GM18951 (cell line): ENCODE measurements at regions not wholly inside any gene's neighbourhood (a gene's known extent, or its start where the extent isn't known, plus 50 kb on each side); places are given as distances from the start of the nearest gene placed in this dataset.

ENCODE experiments used
- POLR2A ChIP-seq: IDR thresholded peaks from 4 replicates; pipeline ENCODE4 v1.6.1; 2011; ENCODE audit warnings: mild to moderate bottlenecking; ENCODE audit not compliant: insufficient read length, insufficient read depth; ENCODE audit errors: extremely low read depth
- in situ Hi-C: fragments of 300-500 bp; cut with MboI; formaldehyde crosslinking; loops from one replicate; pipeline ENCODE4 v1.12.0; 2022; ENCODE audit warnings: low sequenced_read_pairs, mixed read lengths, inconsistent platforms; ENCODE audit not compliant: unreplicated experiment

DNA sequence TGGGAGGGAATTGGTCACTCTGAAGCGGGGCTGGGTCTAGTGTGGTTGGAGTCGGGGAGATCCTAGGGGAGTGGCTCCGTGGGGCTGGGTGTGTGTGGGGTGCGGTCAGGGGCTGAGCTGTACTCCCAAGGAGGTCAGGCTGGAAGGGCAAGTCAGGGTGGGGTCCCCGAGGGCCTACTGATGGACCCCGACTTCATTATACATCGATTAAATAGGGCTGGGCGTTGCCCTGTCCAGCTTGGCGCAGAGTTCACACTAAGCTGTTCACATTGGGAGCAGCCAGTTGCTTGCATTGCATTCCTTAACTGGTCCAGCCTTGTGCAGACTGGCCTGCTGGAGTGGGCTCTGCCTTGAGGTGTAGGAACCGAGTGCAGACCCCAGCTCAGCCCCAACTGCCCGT lies 131.2 kb downstream of the ASB1 start:
- no peak for TF ChIP-seq POLR2A
- in situ Hi-C loops, result no loop called here

DNA sequence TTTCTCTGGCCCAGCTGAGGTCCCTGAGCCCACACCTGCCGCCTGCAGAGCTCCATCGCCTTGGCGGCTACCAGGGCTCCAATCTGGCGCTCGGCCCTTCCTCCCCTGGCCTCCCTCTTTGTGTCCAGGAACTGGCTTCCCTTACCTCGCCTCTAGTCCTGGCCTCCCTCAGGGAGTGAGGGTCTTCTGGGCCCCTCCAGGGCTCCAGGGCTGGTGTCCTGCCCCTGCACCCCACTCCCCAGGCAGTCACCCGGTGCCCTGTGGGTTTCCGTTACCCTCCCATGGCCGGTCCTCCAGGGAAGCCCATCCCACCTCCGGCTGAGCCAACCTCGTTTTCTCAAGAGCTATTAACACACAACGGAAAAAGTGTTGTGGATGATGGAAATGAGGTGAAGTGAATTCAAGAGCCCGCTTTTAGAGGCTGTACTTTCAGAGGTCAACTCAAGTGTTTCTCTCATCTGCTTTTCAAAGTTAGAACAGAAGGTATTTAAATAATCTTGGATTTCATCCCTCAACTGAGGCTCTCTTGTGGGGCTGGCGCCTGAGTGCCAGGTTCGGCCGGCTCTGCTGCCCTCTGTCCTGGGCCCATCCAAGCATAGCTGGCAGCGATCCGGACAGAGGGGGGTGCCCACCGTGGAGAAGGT lies 131.9 kb downstream of the ASB1 start:
- in situ Hi-C loops, result no loop called here
- no peak for TF ChIP-seq POLR2A

DNA sequence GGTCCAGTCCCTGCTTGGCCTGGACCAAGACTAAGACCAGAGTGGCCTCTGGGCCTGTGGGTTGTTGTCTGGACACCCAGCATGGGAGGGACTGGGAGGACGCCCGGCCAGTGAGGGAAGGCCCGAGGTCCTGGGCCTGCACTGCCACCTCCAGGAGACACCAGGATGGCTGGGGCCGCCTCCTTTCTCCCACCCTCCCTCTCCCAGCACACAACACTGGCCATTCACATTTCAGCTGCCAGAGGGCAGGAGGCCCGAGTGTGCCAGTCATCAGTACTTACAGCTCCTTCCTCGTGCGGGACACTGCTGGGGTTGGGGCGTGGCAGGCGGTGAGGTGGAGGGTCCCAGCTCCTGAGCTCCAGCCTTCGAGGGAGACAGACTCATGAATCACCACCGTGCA lies 133.5 kb downstream of the ASB1 start:
- TF ChIP-seq POLR2A, result no peak
- in situ Hi-C loops, result no loop called here

DNA sequence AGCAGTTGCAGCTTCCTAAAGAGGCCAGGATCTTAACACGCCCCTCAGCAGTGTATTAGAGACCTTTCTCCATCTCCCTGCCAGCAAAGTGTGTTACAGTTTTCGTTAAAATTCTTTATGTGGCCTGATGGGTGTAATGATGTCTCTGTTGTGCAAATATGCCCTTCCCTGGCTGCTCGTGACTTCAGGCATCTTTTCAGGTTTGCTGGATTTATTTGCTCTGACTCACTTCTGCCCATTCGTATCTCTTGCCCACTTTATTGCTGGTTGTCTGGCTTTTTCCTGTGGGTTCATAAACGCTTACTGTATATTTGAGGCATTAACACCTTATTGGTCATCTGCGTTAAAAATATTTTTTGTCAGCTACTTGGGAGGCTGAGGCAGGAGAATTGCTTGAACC lies 134.5 kb downstream of the ASB1 start:
- in situ Hi-C loops, result no loop called here
- no peak for TF ChIP-seq POLR2A

DNA sequence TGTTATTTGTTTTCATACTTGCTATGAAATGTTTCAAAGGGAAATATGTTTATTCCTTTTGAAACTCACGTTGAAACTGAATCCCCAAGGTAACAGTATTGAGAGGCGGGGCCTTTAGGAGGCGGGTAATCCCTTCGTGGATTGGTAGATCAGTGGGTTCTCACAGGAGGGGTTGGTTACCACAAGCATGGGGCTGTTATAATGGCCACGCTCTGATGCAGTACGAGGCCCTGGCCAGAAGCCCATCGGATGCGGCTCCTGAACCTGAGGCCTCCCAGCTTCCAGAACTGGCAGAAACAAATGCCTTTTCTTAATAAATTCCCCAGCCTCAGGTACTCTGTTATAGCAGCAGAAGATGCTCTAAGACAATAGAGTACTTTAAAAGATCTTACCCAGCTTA lies 135.7 kb downstream of the ASB1 start:
- no peak for TF ChIP-seq POLR2A
- in situ Hi-C loops, result no loop called here

DNA sequence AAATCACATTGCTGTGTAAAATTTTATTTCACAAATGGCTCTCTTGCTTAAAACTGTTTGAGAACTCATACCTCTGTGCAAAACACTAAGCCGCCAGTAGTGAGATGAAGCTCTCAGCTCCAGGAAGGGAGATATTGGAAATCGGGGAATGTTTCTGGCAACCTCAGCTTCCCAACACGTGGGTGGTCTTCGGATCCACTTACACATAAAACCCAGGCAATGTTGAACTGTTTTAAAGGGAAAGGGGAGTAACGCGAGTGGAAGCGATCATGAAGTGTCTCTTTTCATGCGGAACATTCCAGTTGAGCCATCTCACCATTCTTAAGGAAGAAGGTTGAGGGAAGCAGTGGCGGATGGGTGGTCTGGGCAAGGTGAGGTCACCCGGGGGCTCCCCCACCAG lies 136.8 kb downstream of the ASB1 start:
- in situ Hi-C loops, result no loop called here
- TF ChIP-seq POLR2A, result no peak

DNA sequence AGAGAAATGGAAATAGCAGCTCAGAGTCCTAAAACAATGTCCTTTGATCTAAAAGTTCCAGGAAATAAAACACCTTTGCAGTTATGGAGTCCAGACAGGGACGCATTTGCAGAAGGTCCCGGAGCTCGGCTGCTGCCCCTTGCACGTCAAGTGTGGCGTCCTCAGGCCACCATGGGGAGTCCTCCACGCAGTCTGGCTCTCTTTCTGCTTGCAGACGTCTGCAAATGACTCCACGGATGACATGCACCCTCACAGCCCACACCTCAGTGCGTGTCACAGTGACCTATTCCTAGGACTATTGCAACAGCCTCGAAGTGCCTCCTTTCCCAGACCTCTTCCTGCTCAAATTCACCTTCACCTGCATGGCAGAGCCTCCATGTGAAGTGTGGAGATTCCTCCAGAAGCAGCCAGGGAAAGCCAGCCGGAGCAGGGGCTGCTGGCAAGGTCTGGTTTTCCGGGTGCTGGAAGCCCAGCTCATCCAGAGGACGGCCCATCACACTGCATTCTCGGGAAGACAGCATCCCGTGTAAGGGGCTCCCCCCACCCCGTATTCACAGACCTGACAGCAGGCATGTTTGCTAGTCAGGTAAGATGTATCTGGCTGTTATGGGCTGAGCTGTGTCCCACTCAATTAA lies 137.7 kb downstream of the ASB1 start:
- no peak for TF ChIP-seq POLR2A
- in situ Hi-C loops, result no loop called here

DNA sequence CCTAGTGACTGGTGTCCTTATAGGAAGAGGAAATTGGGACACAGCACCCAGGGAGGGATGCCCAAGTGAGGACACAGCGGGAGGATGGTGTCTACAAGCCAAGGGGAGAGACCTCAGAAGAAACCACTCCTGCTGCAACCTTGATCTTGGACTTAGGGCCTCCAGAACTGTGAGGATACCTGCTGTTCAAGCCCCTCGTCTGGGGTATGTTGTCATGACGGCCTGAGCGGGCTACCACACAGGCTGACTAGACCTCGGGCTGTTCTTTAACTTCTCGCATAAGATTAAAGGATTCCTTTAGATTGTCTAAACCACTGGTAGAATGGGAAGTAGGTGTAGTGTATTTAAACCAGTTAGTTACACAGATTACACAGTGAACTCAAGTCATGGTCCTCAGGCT lies 138.3 kb downstream of the ASB1 start:
- no peak for TF ChIP-seq POLR2A
- in situ Hi-C loops, result no loop called here

DNA sequence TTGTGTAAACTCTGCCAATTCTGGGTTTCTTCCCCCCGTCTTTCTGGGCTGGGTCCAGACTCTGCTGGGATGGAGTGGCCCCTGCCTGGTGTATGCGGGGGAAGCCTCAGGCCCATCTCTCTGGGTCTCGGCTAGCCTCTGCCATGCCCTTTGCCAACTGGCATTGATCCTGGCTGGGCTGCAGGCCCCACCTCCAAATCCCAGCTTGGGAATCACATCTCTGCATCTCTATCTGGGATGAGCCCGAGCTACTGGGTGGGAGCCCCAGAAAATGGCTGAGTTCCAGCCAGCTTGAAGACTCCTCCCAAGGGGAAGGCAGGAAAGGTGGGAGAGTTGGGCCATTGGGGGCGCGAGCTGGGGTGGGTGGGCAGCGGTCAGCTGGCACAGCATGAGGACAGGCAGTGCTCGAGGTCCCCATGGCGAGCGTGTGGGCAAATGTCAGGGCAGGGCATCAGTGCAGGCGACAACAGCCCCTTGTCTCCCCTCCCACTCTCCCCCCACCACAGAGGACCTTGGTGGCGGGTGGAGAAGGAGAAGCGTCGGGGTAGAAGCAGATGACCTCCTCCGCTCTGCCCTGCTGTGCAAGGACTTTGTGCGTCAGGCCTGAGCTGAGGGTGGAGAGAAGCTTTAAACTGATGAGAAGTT lies 139.4 kb downstream of the ASB1 start:
- TF ChIP-seq POLR2A, result no peak
- in situ Hi-C loops, result no loop called here

DNA sequence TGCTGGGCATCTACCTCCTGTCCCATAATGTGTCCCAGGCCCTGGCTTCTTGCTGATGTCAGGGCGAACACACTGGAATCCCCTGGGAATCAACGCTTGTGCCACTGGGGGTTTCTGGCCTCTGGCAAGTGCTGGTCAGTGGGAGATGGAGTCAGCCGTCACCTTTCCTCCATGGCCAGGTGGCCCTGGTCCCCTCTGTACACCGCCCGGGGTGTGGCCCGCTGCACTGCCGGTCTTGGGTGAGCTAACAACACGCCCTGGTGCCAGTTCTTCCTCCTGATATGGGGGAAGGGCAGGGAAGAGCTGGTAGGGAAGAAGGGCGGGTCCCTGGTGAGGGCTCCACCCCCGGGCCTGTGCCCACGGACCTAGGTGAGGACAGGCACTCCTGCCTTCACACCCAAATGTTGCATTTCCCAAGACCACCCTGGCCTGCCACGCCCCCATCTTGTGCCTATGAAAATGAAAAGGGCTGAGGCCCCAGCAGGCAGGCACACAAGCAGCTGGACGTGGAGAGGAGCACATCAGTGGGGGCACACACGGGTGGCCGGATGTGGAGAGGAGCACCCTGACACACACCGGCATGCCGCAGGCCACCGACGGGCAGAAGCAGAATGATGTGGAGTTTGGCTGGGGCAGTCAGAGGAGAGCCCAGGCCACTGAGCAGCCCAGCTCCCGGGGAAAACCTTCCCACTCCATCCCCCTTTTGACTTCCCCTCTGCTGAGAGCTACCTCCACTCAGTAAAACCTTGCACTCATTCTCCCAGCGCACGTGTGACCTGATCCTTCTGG lies 140.5 kb downstream of the ASB1 start:
- no peak for TF ChIP-seq POLR2A
- in situ Hi-C loops, result no loop called here

DNA sequence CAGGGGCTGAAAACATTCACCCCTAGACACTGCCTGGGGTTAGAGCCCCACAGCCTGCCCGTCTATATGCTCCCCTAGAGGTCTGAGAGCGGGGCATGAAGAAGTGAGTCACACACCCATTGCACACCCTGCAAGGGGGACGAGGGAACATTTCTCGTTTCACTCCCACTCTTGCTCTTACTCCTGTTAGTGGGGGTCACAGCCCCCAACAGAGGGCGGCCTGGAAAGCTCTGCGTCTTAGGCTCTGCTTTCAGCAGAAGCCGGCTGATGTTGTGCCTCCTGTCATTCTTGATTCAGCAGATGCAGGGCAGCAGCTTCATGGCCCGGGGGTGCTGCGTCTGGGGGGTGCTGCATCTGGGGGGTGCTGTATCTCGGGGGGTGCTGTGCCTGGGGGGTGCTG lies 141.3 kb downstream of the ASB1 start:
- in situ Hi-C loops, result no loop called here
- no peak for TF ChIP-seq POLR2A

DNA sequence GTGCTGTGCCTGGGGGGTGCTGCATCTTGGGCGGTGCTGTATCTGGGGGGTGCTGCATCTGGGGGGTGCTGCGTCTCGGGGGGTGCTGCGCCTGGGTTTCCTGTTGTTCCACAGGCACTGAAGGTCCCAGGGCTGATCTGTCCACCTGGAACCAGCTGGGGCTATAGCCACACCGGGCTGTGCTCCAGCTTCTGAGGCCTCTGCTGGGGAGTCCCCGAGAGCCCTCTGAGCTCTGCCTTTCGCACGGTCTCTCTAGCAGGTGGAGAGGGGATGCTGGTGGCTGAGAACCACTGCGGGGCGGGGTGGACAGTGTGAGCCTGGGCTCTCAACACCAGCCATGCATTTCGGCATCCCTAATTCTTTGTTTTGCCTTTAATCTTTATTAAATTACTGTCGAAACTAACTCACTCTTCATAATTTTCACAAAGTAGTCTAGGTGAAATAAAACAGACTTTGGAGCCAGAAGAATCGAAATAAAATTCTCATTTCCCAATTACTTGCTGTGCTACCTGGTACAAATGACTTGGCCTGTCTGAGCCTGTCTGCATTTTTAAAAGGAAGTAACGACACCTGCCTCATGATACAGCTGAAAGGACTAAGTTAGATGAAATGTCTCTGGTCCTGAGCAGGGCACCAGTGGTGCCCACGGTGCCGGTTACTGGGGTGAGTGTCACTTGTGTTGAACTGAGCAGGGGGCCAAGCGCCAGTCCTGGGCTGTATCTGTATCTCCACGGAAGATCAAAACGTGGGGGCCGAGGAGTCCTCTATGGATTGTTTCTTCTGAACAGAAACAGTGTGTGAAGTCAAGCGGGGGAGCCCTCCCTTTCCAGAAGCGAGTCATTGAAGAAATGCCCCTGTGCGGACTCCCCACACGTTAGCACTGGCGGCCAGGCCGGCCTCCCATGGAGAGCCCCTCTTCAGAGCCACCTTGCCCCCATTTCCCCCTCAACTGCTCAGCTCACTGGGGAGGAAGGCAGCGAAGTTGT lies 142.0 kb downstream of the ASB1 start:
- in situ Hi-C loops, result no loop called here
- no peak for TF ChIP-seq POLR2A
